H1 (cell line): ENCODE measurements at regions not wholly inside any gene's neighbourhood (a gene's known extent, or its start where the extent isn't known, plus 50 kb on each side); places are given as distances from the start of the nearest gene placed in this dataset.

ENCODE experiments used
- CTCF ChIA-PET: fragments of 300-600 bp; sonication (Branson Sonifier 250); formaldehyde crosslinking; loops from one replicate; lab custom pipeline; 2021; ENCODE audit not compliant: partially characterized antibody; lab: Charles Lee
- POLR2A ChIA-PET: fragments of 300-600 bp; sonication (Branson Sonifier 250); formaldehyde crosslinking; loops from one replicate; lab custom pipeline; 2021; ENCODE audit warnings: inconsistent platforms; ENCODE audit not compliant: partially characterized antibody; lab: Charles Lee
- DNase-seq, 2 experiments: peaks; one replicate each; pipeline versions ENCODE4 v3.0.0 to v3.0.0-alpha.2; 2010 to 2022; ENCODE audit warnings: low spot score in 2 of 2, low read depth in 1 of 2, mixed read lengths in 1 of 2
- FAIRE-seq: peaks from 2 replicates; lab custom pipeline; 2011; peaks lifted over from hg19 to GRCh38; lab: Jason Lieb, UNC
- H2AFZ ChIP-seq: 2 replicates; pipeline ENCODE4 v1.8.1; 2012; ENCODE audit warnings: low read length, inconsistent platforms
- H2AK5ac ChIP-seq: 2 replicates; pipeline ENCODE4 v1.6.1; 2013; ENCODE audit warnings: low read depth, low read length
- H2BK120ac ChIP-seq: replicated peaks from 2 replicates; pipeline ENCODE3; 2013; ENCODE audit warnings: low read depth, low read length, inconsistent platforms
- H2BK12ac ChIP-seq: 2 replicates; pipeline ENCODE4 v1.6.1; 2013; ENCODE audit warnings: low read depth, low read length
- H2BK15ac ChIP-seq: 2 replicates; pipeline ENCODE4 v1.6.1; 2013; ENCODE audit warnings: low read length
- H2BK20ac ChIP-seq: 2 replicates; pipeline ENCODE4 v1.6.1; 2013; ENCODE audit warnings: low read length
- H2BK5ac ChIP-seq: 2 replicates; pipeline ENCODE4 v1.6.1; 2013; ENCODE audit warnings: low read depth, low read length
- H3K14ac ChIP-seq: 2 replicates; pipeline ENCODE4 v1.6.1; 2013; ENCODE audit warnings: inconsistent platforms; ENCODE audit not compliant: insufficient read length
- H3K18ac ChIP-seq: 2 replicates; pipeline ENCODE4 v1.6.1; 2013; ENCODE audit warnings: low read length; ENCODE audit errors: extremely low read depth
- H3K23ac ChIP-seq: 2 replicates; pipeline ENCODE4 v1.6.1; 2013; ENCODE audit warnings: inconsistent platforms; ENCODE audit not compliant: insufficient read length
- H3K23me2 ChIP-seq: 2 replicates; pipeline ENCODE4 v1.6.1; 2013; ENCODE audit warnings: low read depth, low read length
- H3K27ac ChIP-seq: 2 replicates; pipeline ENCODE4 v1.6.1; 2011; ENCODE audit warnings: low read depth, low read length, inconsistent platforms
- H3K27me3 ChIP-seq, 4 experiments: replicated peaks in 1 of 4; 1 replicate in 1 of 4; 2 replicates in 3 of 4; pipeline versions ENCODE4 v1.6.1 to v1.8.1; 2011 to 2013; ENCODE audit warnings: low read length in 3 of 4, mild to moderate bottlenecking in 3 of 4, inconsistent platforms in 2 of 4, mixed read lengths in 2 of 4, moderate library complexity in 1 of 4; ENCODE audit not compliant: control insufficient read depth in 3 of 4, insufficient read depth in 3 of 4; ENCODE audit errors: extremely low read depth in 1 of 4
- H3K36me3 ChIP-seq, 4 experiments: 2 replicates each; pipeline versions ENCODE4 v1.6.1 to v1.8.1; 2011 to 2013; ENCODE audit warnings: mild to moderate bottlenecking in 4 of 4, low read length in 3 of 4, moderate library complexity in 2 of 4, control low read depth in 1 of 4, inconsistent platforms in 1 of 4; ENCODE audit not compliant: insufficient read depth in 4 of 4, control insufficient read depth in 2 of 4
- H3K4ac ChIP-seq: replicated peaks from 2 replicates; pipeline ENCODE3; 2013; ENCODE audit warnings: low read length, low read depth, mixed read lengths, inconsistent platforms; ENCODE audit not compliant: insufficient read length
- H3K4me1 ChIP-seq, 4 experiments: replicated peaks in 1 of 4; 1 replicate in 1 of 4; 2 replicates in 3 of 4; pipeline versions ENCODE4 v1.6.1 to v1.8.1; 2011 to 2013; ENCODE audit warnings: low read length in 3 of 4, inconsistent platforms in 2 of 4, mixed read lengths in 1 of 4; ENCODE audit not compliant: insufficient read depth in 4 of 4, control insufficient read depth in 3 of 4
- H3K4me2 ChIP-seq, 2 experiments: 2 replicates each; pipeline versions ENCODE4 v1.6.1 to v1.8.1; 2011 to 2013; ENCODE audit warnings: low read depth in 2 of 2, low read length in 2 of 2, control low read depth in 1 of 2, inconsistent platforms in 1 of 2, mild to moderate bottlenecking in 1 of 2; ENCODE audit not compliant: insufficient read depth in 1 of 2
- H3K4me3 ChIP-seq, 4 experiments: fragments of 200-600, 300-600 bp in 1 of 4; sonication (generic), shearing (Covaris generic), sonication (Bioruptor Twin) in 1 of 4; 2 replicates each; pipeline versions ENCODE4 v1.5.1 to v1.8.1; 2011 to 2016; ENCODE audit warnings: low read length in 4 of 4, low read depth in 3 of 4, control low read depth in 2 of 4, inconsistent platforms in 2 of 4, mild to moderate bottlenecking in 2 of 4, mixed read lengths in 1 of 4, moderate library complexity in 1 of 4; ENCODE audit not compliant: insufficient read depth in 2 of 4; ENCODE audit errors: extremely low read depth in 1 of 4
- H3K56ac ChIP-seq: replicated peaks from 2 replicates; pipeline ENCODE3; 2013; ENCODE audit warnings: low read depth, mild to moderate bottlenecking, mixed read lengths, low read length, inconsistent platforms; ENCODE audit not compliant: insufficient read length
- H3K79me1 ChIP-seq: 2 replicates; pipeline ENCODE4 v1.6.1; 2013; ENCODE audit warnings: low read depth, low read length, control low read depth
- H3K79me2 ChIP-seq, 2 experiments: 2 replicates each; pipeline versions ENCODE4 v1.6.1 to v1.8.1; 2012 to 2013; ENCODE audit warnings: low read length in 2 of 2, mild to moderate bottlenecking in 2 of 2, inconsistent platforms in 1 of 2; ENCODE audit not compliant: insufficient read depth in 2 of 2, control insufficient read depth in 1 of 2
- H3K9ac ChIP-seq, 4 experiments: replicated peaks in 1 of 4; 1 replicate in 1 of 4; 2 replicates in 3 of 4; pipeline versions ENCODE4 v1.6.1 to v1.8.1; 2011 to 2013; ENCODE audit warnings: low read depth in 3 of 4, low read length in 3 of 4, control low read depth in 2 of 4, mild to moderate bottlenecking in 2 of 4, moderate library complexity in 2 of 4, inconsistent platforms in 1 of 4; ENCODE audit errors: extremely low read depth in 1 of 4
- H3K9me3 ChIP-seq, 2 experiments: 2 replicates each; pipeline versions ENCODE4 v1.6.1 to v1.8.1; 2012 to 2013; ENCODE audit warnings: mild to moderate bottlenecking in 2 of 2, moderate library complexity in 2 of 2, control low read depth in 1 of 2, inconsistent platforms in 1 of 2, low read depth in 1 of 2, low read length in 1 of 2, mixed read lengths in 1 of 2; ENCODE audit not compliant: insufficient read depth in 2 of 2
- H4K20me1 ChIP-seq, 2 experiments: replicated peaks in 1 of 2; 2 replicates each; pipeline versions ENCODE3 to v1.8.1; 2011 to 2013; ENCODE audit warnings: inconsistent platforms in 2 of 2, low read length in 2 of 2, mild to moderate bottlenecking in 1 of 2; ENCODE audit not compliant: insufficient read depth in 2 of 2, control insufficient read depth in 1 of 2
- H4K5ac ChIP-seq: 2 replicates; pipeline ENCODE4 v1.6.1; 2013; ENCODE audit warnings: low read length, low read depth, mixed read lengths, inconsistent platforms; ENCODE audit not compliant: insufficient read length
- H4K8ac ChIP-seq: 2 replicates; pipeline ENCODE4 v1.8.0; 2013; ENCODE audit warnings: mild to moderate bottlenecking, moderate library complexity, low read length, inconsistent platforms; ENCODE audit not compliant: insufficient read depth; ENCODE audit errors: extremely low read depth
- H4K91ac ChIP-seq: replicated peaks from 2 replicates; pipeline ENCODE3; 2013; ENCODE audit warnings: low read length, mixed read lengths, inconsistent platforms; ENCODE audit not compliant: insufficient read length
- CBX5 ChIP-seq: fragments of 300-800, 300-1000 bp; sonication (generic); IDR thresholded peaks from 2 replicates; pipeline ENCODE4 v1.7.1; 2016; ENCODE audit warnings: antibody characterized with exemption, low read length, low read depth
- CEBPB ChIP-seq: IDR thresholded peaks from 2 replicates; pipeline ENCODE4 v1.6.1; 2012; ENCODE audit warnings: low read depth, low read length
- CTCF ChIP-seq, 3 experiments: IDR thresholded peaks; 1 replicate in 2 of 3; 2 replicates in 1 of 3; pipeline versions ENCODE4 v1.5.1 to v1.6.1; 2011; ENCODE audit warnings: low read length in 3 of 3, mild to moderate bottlenecking in 3 of 3, inconsistent platforms in 2 of 3, low read depth in 1 of 3, moderate library complexity in 1 of 3; ENCODE audit not compliant: insufficient read depth in 1 of 3; ENCODE audit errors: control extremely low read depth in 1 of 3
- E2F6 ChIP-seq: IDR thresholded peaks from 2 replicates; pipeline ENCODE4 v1.6.1; 2012; ENCODE audit warnings: inconsistent platforms
- EP300 ChIP-seq, 2 experiments: IDR thresholded peaks; 1 replicate in 1 of 2; 2 replicates in 1 of 2; pipeline ENCODE4 v1.6.1; 2011 to 2012; ENCODE audit warnings: low read depth in 2 of 2, low read length in 2 of 2, mild to moderate bottlenecking in 2 of 2, borderline replicate concordance in 1 of 2, inconsistent platforms in 1 of 2, moderate library complexity in 1 of 2
- GABPA ChIP-seq: IDR thresholded peaks from 2 replicates; pipeline ENCODE4 v1.6.1; 2011; ENCODE audit warnings: mild to moderate bottlenecking, low read length, moderate library complexity, borderline replicate concordance; ENCODE audit not compliant: insufficient read depth
- NRF1 ChIP-seq: IDR thresholded peaks from 2 replicates; pipeline ENCODE4 v1.6.1; 2011; ENCODE audit warnings: mild to moderate bottlenecking, low read depth, low read length, improper control_type of control experiment
- POLR2AphosphoS5 ChIP-seq: IDR thresholded peaks from 2 replicates; pipeline ENCODE4 v1.6.1; 2011; ENCODE audit warnings: low read depth, low read length
- SP1 ChIP-seq: IDR thresholded peaks from 2 replicates; pipeline ENCODE4 v1.6.1; 2011; ENCODE audit warnings: low read depth, low read length
- SP2 ChIP-seq: IDR thresholded peaks from 2 replicates; pipeline ENCODE4 v1.6.1; 2012; ENCODE audit warnings: mild to moderate bottlenecking, low read length, inconsistent platforms
- SRF ChIP-seq: IDR thresholded peaks from 2 replicates; pipeline ENCODE4 v1.6.1; 2011; ENCODE audit warnings: mild to moderate bottlenecking, low read depth, low read length, moderate library complexity
- WGBS, 2 experiments: shearing (Covaris generic) in 1 of 2; methylation state at CpG; one replicate each; pipeline versions ENCODE4 v1.1.6 to v1.1.7; 2013 to 2015; ENCODE audit warnings: low lambda C conversion rate in 2 of 2, mixed read lengths in 2 of 2, inconsistent platforms in 1 of 2, low coverage in 1 of 2, missing lambda C conversion rate in 1 of 2; ENCODE audit not compliant: insufficient replicate concordance in 2 of 2, insufficient coverage in 1 of 2, insufficient read length in 1 of 2; ENCODE audit errors: extremely low coverage in 1 of 2, missing lambda C conversion rate in 1 of 2; 5-methylcytosine and 5-hydroxymethylcytosine counted together
- TF ChIP-seq, protein P1 (sequence below): IDR thresholded peaks from 2 replicates; pipeline ENCODE4 v1.6.1; 2012; ENCODE audit warnings: inconsistent platforms

GRCh38 chr13:65057986-65058385, 2172.2 kb downstream of the PCDH9 start:
- no peak overlapping the region for H4K8ac ChIP-seq
- no peak overlapping the region for H3K4me2 ChIP-seq
- no peaks in the 10 kb centered on the region for H4K20me1 ChIP-seq
- WGBS, 2 experiments = 61% methylated on average over 3 of the region's 3 CpGs; no CpG with 5 or more reads in 1 of the 2 experiments
- no peaks in the 10 kb centered on the region for H3K79me1 ChIP-seq
- no peak for DNase-seq
- no peak overlapping the region for H3K56ac ChIP-seq
- no peak overlapping the region for H2BK12ac ChIP-seq
- no peak overlapping the region for H3K9ac ChIP-seq
- no peak overlapping the region for H2BK5ac ChIP-seq
- H2AFZ ChIP-seq = no peak overlapping the region
- no peak overlapping the region for H4K91ac ChIP-seq
- no peaks in the 10 kb centered on the region for H3K9me3 ChIP-seq
- H3K23me2 ChIP-seq = no peaks in the 10 kb centered on the region
- no peak for FAIRE-seq
- H3K23ac ChIP-seq = no peak overlapping the region
- H3K4me1 ChIP-seq = no peaks in the 10 kb centered on the region
- no peak overlapping the region for H3K14ac ChIP-seq
- no peaks in the 10 kb centered on the region for H3K27me3 ChIP-seq
- H3K4ac ChIP-seq = no peak overlapping the region
- no peaks in the 10 kb centered on the region for H3K36me3 ChIP-seq
- ChIA-PET CTCF (no interaction called here), POLR2A (no interaction called here)
- no peak overlapping the region for H3K27ac ChIP-seq
- no peaks in the 10 kb centered on the region for H3K79me2 ChIP-seq
- no peak overlapping the region for H2BK15ac ChIP-seq
- H3K18ac ChIP-seq = no peak overlapping the region
- H4K5ac ChIP-seq = no peak overlapping the region
- H3K4me3 ChIP-seq = no peak overlapping the region
- H2BK20ac ChIP-seq = no peak overlapping the region
- H2BK120ac ChIP-seq = no peak overlapping the region
- H2AK5ac ChIP-seq = no peak overlapping the region
- TF ChIP-seq POLR2AphosphoS5 (no peak), NRF1 (no peak), SRF (no peak), E2F6 (no peak), GABPA (no peak), CTCF (IDR thresholded peaks at IDR 0.05; ENCODE audit: control extremely low read depth in 1 of 3, insufficient read depth in 1 of 3, low read depth in 1 of 3, low read length in 3 of 3) (no peak), SP1 (no peak), CBX5 (no peak), EP300 (IDR thresholded peaks at IDR 0.05; ENCODE audit: borderline replicate concordance in 1 of 2, low read depth in 2 of 2, low read length in 2 of 2) (no peak), CEBPB (no peak), SP2 (no peak)
- TF ChIP-seq, protein P1, sequence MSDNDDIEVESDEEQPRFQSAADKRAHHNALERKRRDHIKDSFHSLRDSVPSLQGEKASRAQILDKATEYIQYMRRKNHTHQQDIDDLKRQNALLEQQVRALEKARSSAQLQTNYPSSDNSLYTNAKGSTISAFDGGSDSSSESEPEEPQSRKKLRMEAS = no peak
